Activated effector memory CD4-positive, alpha-beta T cell treated with Interleukin-2 at 50 U/mL for 16 hours (primary cell): ENCODE measurements at regions not wholly inside any gene's neighbourhood (a gene's known extent, or its start where the extent isn't known, plus 50 kb on each side); places are given as distances from the start of the nearest gene placed in this dataset.
"Not testable (repeated sequence)": the region's sequence is repeated elsewhere in the genome, so short reads cannot be mapped to it uniquely, and the experiment has no call there.

ENCODE experiments used
- DNase-seq: peaks from one replicate; pipeline ENCODE4 v3.0.0-alpha.2; 2020

GRCh38 chr5:117763271-117763670 lies 1188.6 kb upstream of the SEMA6A start:
- DNase-seq, result no peak

GRCh38 chr5:117761186-117761585 lies 1186.6 kb upstream of the SEMA6A start:
- no peak for DNase-seq

- DNase-seq, result no peak
Measured at GRCh38 chr5:117759849-117760499, 1185.4 kb upstream of the SEMA6A start.

GRCh38 chr5:117752403-117752802 lies 1177.8 kb upstream of the SEMA6A start:
- no peak for DNase-seq

- no peak for DNase-seq
Measured at GRCh38 chr5:117748336-117748735, 1173.7 kb upstream of the SEMA6A start.

- no peak for DNase-seq
Measured at GRCh38 chr5:117743337-117743736, 1168.7 kb upstream of the SEMA6A start.

- DNase-seq, result no peak
Measured at GRCh38 chr5:117741655-117742206, 1167.1 kb upstream of the SEMA6A start.

- DNase-seq, result no peak
Measured at GRCh38 chr5:117740268-117740667, 1165.6 kb upstream of the SEMA6A start.

GRCh38 chr5:117738571-117738970 lies 1163.9 kb upstream of the SEMA6A start:
- DNase-seq, result no peak

- no peak for DNase-seq
Measured at GRCh38 chr5:117736698-117737097, 1162.1 kb upstream of the SEMA6A start.

GRCh38 chr5:117734056-117734455 lies 1159.4 kb upstream of the SEMA6A start:
- no peak for DNase-seq

GRCh38 chr5:117733051-117733450 lies 1158.4 kb upstream of the SEMA6A start:
- no peak for DNase-seq

GRCh38 chr5:117732264-117732663 lies 1157.6 kb upstream of the SEMA6A start:
- no peak for DNase-seq

GRCh38 chr5:117731446-117731845 lies 1156.8 kb upstream of the SEMA6A start:
- no peak for DNase-seq

- not testable (repeated sequence) for DNase-seq
Measured at GRCh38 chr5:117720784-117721183, 1146.2 kb upstream of the SEMA6A start.

GRCh38 chr5:117719413-117719812 lies 1144.8 kb upstream of the SEMA6A start:
- DNase-seq, result no peak

- no peak for DNase-seq
Measured at GRCh38 chr5:117713585-117714198, 1139.1 kb upstream of the SEMA6A start.

- DNase-seq, result no peak
Measured at GRCh38 chr5:117701062-117701461, 1126.4 kb upstream of the SEMA6A start.

- no peak for DNase-seq
Measured at GRCh38 chr5:117692606-117693005, 1118.0 kb upstream of the SEMA6A start.

- no peak for DNase-seq
Measured at GRCh38 chr5:117691081-117691870, 1116.7 kb upstream of the SEMA6A start.

- DNase-seq, result no peak
Measured at GRCh38 chr5:117690612-117691011, 1116.0 kb upstream of the SEMA6A start.

- no peak for DNase-seq
Measured at GRCh38 chr5:117686926-117687325, 1112.3 kb upstream of the SEMA6A start.

GRCh38 chr5:117682416-117682815 lies 1107.8 kb upstream of the SEMA6A start:
- DNase-seq, result no peak
